ENCODE measurements at regions not wholly inside any gene's neighbourhood (a gene's known extent, or its start where the extent isn't known, plus 50 kb on each side); places are given as distances from the start of the nearest gene placed in this dataset.

DNA sequence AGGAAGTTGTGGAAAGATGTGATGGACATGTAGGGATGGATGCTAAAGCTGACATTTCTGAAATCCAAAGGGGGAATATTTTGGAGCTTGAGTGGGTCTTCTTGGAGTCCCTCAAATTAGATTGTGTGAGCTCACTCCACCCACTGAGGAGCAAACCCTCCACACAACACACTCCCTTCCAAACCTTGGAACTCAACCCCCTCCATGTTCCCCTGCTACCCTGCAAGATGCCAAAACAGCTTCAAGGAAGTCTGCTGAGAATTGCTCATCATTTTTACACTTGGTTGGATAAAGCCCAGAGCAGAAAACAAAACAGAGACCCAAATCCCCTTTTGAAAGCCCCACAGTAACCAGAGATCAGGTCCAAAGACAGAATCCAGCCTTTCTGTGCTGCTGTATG lies 103.3 kb upstream of the ERCC4 start (continued):
- no peak for TF ChIP-seq CEBPB (tag; IDR thresholded peaks at IDR 0.05)
- TF ChIP-seq SMAD4 (CRISPR knock-in tag; conservative IDR thresholded peaks at IDR 0.05): no peak
- no peak for TF ChIP-seq ZC3H8 (IDR thresholded peaks at IDR 0.05)
- TF ChIP-seq, protein P1, sequence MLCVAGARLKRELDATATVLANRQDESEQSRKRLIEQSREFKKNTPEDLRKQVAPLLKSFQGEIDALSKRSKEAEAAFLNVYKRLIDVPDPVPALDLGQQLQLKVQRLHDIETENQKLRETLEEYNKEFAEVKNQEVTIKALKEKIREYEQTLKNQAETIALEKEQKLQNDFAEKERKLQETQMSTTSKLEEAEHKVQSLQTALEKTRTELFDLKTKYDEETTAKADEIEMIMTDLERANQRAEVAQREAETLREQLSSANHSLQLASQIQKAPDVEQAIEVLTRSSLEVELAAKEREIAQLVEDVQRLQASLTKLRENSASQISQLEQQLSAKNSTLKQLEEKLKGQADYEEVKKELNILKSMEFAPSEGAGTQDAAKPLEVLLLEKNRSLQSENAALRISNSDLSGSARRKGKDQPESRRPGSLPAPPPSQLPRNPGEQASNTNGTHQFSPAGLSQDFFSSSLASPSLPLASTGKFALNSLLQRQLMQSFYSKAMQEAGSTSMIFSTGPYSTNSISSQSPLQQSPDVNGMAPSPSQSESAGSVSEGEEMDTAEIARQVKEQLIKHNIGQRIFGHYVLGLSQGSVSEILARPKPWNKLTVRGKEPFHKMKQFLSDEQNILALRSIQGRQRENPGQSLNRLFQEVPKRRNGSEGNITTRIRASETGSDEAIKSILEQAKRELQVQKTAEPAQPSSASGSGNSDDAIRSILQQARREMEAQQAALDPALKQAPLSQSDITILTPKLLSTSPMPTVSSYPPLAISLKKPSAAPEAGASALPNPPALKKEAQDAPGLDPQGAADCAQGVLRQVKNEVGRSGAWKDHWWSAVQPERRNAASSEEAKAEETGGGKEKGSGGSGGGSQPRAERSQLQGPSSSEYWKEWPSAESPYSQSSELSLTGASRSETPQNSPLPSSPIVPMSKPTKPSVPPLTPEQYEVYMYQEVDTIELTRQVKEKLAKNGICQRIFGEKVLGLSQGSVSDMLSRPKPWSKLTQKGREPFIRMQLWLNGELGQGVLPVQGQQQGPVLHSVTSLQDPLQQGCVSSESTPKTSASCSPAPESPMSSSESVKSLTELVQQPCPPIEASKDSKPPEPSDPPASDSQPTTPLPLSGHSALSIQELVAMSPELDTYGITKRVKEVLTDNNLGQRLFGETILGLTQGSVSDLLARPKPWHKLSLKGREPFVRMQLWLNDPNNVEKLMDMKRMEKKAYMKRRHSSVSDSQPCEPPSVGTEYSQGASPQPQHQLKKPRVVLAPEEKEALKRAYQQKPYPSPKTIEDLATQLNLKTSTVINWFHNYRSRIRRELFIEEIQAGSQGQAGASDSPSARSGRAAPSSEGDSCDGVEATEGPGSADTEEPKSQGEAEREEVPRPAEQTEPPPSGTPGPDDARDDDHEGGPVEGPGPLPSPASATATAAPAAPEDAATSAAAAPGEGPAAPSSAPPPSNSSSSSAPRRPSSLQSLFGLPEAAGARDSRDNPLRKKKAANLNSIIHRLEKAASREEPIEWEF (CRISPR knock-in tag; IDR thresholded peaks at IDR 0.05): no peak
- no peak for TF ChIP-seq ZBTB8A (IDR thresholded peaks at IDR 0.05; ENCODE audit: partially characterized antibody)
- no peak for TF ChIP-seq ZBTB1 (CRISPR knock-in tag; IDR thresholded peaks at IDR 0.05; ENCODE audit: borderline replicate concordance, low read depth)
- TF ChIP-seq, protein P2, sequence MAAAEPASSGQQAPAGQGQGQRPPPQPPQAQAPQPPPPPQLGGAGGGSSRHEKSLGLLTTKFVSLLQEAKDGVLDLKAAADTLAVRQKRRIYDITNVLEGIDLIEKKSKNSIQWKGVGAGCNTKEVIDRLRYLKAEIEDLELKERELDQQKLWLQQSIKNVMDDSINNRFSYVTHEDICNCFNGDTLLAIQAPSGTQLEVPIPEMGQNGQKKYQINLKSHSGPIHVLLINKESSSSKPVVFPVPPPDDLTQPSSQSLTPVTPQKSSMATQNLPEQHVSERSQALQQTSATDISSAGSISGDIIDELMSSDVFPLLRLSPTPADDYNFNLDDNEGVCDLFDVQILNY (CRISPR knock-in tag; IDR thresholded peaks at IDR 0.05): no peak
- TF ChIP-seq ZNF239 (CRISPR knock-in tag; IDR thresholded peaks at IDR 0.05): no peak
- no peak for TF ChIP-seq BHLHE40 (IDR thresholded peaks at IDR 0.05; ENCODE audit: low read length)
- no peak for TF ChIP-seq RBM25 (IDR thresholded peaks at IDR 0.05; ENCODE audit: low read depth, low read length, severe bottlenecking)
- TF ChIP-seq MBD2 (IDR thresholded peaks at IDR 0.05; ENCODE audit: borderline replicate concordance, low read depth): no peak
